HL-60 (cell line): ENCODE measurements at regions not wholly inside any gene's neighbourhood (a gene's known extent, or its start where the extent isn't known, plus 50 kb on each side); places are given as distances from the start of the nearest gene placed in this dataset.

Experiments
- GABPA ChIP-seq: IDR thresholded peaks from 2 replicates; pipeline ENCODE4 v1.6.1; 2012; ENCODE audit warnings: low read depth
- POLR2AphosphoS5 ChIP-seq: IDR thresholded peaks from 2 replicates; pipeline ENCODE4 v1.6.1; 2012; ENCODE audit warnings: low read depth
- SPI1 ChIP-seq: IDR thresholded peaks from 2 replicates; pipeline ENCODE4 v1.6.1; 2012; ENCODE audit warnings: low read depth, mild to moderate bottlenecking, borderline replicate concordance
- TF ChIP-seq, protein P1 (sequence below): IDR thresholded peaks from one replicate; pipeline ENCODE4 v1.5.1; 2011; ENCODE audit warnings: low read length, control low read depth, inconsistent platforms; ENCODE audit not compliant: insufficient read depth
- TF ChIP-seq, protein P2 (sequence below): IDR thresholded peaks from 2 replicates; pipeline ENCODE4 v1.6.1; 2012; ENCODE audit warnings: low read depth; ENCODE audit not compliant: insufficient replicate concordance

DNA sequence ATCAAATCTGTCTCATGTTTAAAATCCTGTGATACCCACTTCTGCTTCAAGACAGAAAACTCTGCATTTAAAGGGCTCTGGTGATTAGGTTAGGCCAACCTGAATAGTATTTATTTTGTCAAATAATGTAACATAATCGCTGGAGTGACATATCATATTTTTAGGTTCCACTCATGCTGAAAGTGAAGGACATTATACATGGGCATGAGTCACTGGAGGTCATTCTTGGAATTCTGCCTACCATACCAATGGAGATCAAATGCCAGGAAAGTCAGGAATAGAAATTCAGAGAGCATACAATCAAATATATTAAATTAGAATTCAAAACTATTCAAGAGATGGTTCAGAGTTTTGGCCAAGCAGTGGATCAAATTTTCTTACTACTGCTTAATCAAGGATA lies 97.1 kb upstream of the PRSS3 start:
- TF ChIP-seq, protein P1, sequence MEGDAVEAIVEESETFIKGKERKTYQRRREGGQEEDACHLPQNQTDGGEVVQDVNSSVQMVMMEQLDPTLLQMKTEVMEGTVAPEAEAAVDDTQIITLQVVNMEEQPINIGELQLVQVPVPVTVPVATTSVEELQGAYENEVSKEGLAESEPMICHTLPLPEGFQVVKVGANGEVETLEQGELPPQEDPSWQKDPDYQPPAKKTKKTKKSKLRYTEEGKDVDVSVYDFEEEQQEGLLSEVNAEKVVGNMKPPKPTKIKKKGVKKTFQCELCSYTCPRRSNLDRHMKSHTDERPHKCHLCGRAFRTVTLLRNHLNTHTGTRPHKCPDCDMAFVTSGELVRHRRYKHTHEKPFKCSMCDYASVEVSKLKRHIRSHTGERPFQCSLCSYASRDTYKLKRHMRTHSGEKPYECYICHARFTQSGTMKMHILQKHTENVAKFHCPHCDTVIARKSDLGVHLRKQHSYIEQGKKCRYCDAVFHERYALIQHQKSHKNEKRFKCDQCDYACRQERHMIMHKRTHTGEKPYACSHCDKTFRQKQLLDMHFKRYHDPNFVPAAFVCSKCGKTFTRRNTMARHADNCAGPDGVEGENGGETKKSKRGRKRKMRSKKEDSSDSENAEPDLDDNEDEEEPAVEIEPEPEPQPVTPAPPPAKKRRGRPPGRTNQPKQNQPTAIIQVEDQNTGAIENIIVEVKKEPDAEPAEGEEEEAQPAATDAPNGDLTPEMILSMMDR = no peak
- TF ChIP-seq GABPA = no peak
- TF ChIP-seq, protein P2, sequence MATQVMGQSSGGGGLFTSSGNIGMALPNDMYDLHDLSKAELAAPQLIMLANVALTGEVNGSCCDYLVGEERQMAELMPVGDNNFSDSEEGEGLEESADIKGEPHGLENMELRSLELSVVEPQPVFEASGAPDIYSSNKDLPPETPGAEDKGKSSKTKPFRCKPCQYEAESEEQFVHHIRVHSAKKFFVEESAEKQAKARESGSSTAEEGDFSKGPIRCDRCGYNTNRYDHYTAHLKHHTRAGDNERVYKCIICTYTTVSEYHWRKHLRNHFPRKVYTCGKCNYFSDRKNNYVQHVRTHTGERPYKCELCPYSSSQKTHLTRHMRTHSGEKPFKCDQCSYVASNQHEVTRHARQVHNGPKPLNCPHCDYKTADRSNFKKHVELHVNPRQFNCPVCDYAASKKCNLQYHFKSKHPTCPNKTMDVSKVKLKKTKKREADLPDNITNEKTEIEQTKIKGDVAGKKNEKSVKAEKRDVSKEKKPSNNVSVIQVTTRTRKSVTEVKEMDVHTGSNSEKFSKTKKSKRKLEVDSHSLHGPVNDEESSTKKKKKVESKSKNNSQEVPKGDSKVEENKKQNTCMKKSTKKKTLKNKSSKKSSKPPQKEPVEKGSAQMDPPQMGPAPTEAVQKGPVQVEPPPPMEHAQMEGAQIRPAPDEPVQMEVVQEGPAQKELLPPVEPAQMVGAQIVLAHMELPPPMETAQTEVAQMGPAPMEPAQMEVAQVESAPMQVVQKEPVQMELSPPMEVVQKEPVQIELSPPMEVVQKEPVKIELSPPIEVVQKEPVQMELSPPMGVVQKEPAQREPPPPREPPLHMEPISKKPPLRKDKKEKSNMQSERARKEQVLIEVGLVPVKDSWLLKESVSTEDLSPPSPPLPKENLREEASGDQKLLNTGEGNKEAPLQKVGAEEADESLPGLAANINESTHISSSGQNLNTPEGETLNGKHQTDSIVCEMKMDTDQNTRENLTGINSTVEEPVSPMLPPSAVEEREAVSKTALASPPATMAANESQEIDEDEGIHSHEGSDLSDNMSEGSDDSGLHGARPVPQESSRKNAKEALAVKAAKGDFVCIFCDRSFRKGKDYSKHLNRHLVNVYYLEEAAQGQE = no peak
- TF ChIP-seq POLR2AphosphoS5 = no peak
- TF ChIP-seq SPI1 = no peak
